ENCODE measurements at regions not wholly inside any gene's neighbourhood (a gene's known extent, or its start where the extent isn't known, plus 50 kb on each side); places are given as distances from the start of the nearest gene placed in this dataset.

DNA sequence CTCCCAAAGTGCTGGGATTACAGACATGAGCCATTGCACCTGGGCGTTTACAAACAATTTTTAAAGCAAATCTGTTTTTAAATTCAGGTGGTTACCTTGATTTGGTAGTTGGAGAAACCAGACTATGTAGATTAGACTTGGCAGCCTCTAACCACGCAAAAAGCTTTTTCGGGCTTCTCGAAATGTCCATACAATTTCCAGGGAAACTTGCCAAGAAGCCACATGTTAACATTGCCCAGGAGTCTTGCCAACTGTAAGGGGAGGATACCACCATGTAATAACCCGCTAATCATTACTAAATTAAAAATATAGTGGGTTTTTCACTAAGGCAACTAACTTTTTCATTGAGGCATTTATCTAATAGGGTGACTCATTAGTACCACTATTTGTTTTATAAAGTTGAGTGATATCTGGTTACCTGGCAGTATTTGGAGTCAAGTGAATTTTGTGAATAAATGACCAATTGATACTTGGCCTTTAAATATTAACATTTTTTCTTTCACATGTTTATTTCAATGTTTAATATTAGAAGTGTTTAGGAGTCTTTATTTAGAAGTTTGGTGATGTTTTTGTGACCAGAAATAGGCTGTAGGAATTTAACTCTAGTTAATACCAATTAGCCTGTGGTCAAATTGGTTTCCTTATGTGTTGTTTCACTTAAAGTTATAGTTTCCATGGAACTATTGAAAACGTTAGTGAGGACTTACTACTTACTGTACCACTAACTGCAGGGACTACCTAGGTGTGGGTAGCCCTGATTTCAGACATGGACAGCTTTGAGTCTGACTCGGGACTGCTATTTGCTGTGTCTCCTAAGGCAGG lies 61.3 kb downstream of the CLDN34 start:
- TF ChIP-seq CTCF (conservative IDR thresholded peaks at IDR 0.05) (no peak), ZFX (IDR thresholded peaks at IDR 0.05) (no peak)
